ENCODE measurements at regions not wholly inside any gene's neighbourhood (a gene's known extent, or its start where the extent isn't known, plus 50 kb on each side); places are given as distances from the start of the nearest gene placed in this dataset.

GRCh38 chr3:30069056-30069455 lies 537.3 kb upstream of the TGFBR2 start:
- H3K9ac ChIP-seq (ENCODE audit: low read length) = no peak overlapping the region

DNA sequence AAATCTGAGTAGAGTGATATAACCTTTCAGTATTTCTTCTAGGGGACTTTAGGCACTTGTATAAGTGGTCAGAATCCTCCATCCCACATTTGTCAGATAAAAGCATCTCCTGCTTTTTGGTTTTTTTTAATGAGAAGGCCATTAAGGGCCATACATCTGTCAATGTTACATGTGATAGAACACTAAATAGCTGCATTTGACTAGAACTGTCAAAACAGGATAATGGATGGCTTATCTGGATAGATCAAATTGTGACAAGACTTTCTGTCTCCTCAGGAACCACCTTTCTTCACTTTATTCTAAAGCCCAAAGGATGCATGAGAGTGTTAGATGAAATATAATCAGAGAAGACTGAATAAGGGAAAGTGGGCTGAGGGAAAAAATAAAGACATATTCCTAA lies 533.4 kb upstream of the TGFBR2 start:
- Histone ChIP-seq H3K36me3 (ENCODE audit: control insufficient read depth, low read depth, low read length) (no peaks in the 10 kb centered on the region), H3K9ac (ENCODE audit: low read length) (no peak overlapping the region), H3K27me3 (ENCODE audit: control insufficient read depth, insufficient read depth, low read length) (no peaks in the 10 kb centered on the region), H3K9me3 (ENCODE audit: control insufficient read depth, low read depth, low read length) (no peaks in the 10 kb centered on the region), H3K4me1 (ENCODE audit: control insufficient read depth, low read depth, low read length) (no peaks in the 10 kb centered on the region), H3K27ac (ENCODE audit: low read length) (no peak overlapping the region), H3K4me3 (ENCODE audit: low read length) (no peak overlapping the region)

More at GRCh38 chr3:30069056-30069455, 537.3 kb upstream of the TGFBR2 start:
- Histone ChIP-seq H3K9me3 (ENCODE audit: control insufficient read depth, low read depth, low read length) (no peaks in the 10 kb centered on the region), H3K4me3 (ENCODE audit: low read length) (no peak overlapping the region), H3K27me3 (ENCODE audit: control insufficient read depth, insufficient read depth, low read length) (no peaks in the 10 kb centered on the region), H3K4me1 (ENCODE audit: control insufficient read depth, low read depth, low read length) (no peaks in the 10 kb centered on the region), H3K27ac (ENCODE audit: low read length) (no peak overlapping the region), H3K36me3 (ENCODE audit: control insufficient read depth, low read depth, low read length) (no peaks in the 10 kb centered on the region)

DNA sequence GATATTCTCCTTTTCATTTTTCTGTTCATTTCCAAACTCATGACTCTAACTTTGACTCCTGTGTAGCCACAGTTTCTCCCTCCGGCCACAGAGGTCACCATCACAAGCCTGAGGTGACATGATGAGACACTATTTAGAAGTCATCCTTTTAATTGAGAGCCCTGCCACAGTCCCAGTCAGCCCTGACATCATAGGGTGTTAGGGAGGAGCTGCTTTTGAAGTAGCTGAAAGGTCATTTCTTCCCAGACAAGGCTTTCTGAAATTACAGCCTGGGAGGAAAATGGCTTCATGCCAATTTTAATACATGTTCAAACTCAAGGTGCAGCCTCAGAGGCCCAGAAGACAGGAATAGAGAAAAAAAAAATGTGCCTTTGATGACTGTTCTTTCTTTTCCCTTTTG lies 532.8 kb upstream of the TGFBR2 start:
- no peak overlapping the region for H3K4me3 ChIP-seq (ENCODE audit: low read length)
- H3K27ac ChIP-seq (ENCODE audit: low read length) = no peak overlapping the region
- no peak overlapping the region for H3K9ac ChIP-seq (ENCODE audit: low read length)
- no peaks in the 10 kb centered on the region for H3K27me3 ChIP-seq (ENCODE audit: control insufficient read depth, insufficient read depth, low read length)
- no peaks in the 10 kb centered on the region for H3K36me3 ChIP-seq (ENCODE audit: control insufficient read depth, low read depth, low read length)
- H3K4me1 ChIP-seq (ENCODE audit: control insufficient read depth, low read depth, low read length) = no peaks in the 10 kb centered on the region
- no peaks in the 10 kb centered on the region for H3K9me3 ChIP-seq (ENCODE audit: control insufficient read depth, low read depth, low read length)

DNA sequence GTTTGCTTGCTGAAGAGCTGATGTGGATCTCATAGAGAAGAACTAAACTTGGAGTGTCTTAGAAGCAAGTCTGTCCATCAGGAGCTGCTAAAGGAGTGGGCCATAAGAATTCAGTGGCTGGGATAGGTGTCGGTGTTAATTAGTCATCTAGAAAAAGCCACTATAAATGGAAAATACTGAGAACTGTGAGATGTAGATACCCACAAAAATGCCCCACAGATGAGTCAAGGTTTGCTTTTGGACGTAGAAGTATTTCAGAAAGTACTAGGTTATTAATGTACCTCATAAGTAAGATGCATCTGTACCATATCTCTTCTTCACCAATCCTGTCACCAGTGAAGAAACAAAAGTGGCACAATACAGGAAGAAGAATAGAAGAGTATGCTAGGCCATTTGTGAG lies 530.9 kb upstream of the TGFBR2 start:
- H3K4me3 ChIP-seq (ENCODE audit: low read length) = no peak overlapping the region
- no peak overlapping the region for H3K9ac ChIP-seq (ENCODE audit: low read length)
- no peaks in the 10 kb centered on the region for H3K9me3 ChIP-seq (ENCODE audit: control insufficient read depth, low read depth, low read length)
- H3K4me1 ChIP-seq (ENCODE audit: control insufficient read depth, low read depth, low read length) = no peaks in the 10 kb centered on the region
- H3K36me3 ChIP-seq (ENCODE audit: control insufficient read depth, low read depth, low read length) = no peaks in the 10 kb centered on the region
- H3K27ac ChIP-seq (ENCODE audit: low read length) = no peak overlapping the region
- H3K27me3 ChIP-seq (ENCODE audit: control insufficient read depth, insufficient read depth, low read length) = peaks cover 11% of the 10 kb centered on the region

- Histone ChIP-seq H3K4me3 (ENCODE audit: low read length) (no peak overlapping the region), H3K9ac (ENCODE audit: low read length) (no peak overlapping the region), H3K36me3 (ENCODE audit: control insufficient read depth, low read depth, low read length) (no peaks in the 10 kb centered on the region), H3K27ac (ENCODE audit: low read length) (no peak overlapping the region), H3K9me3 (ENCODE audit: control insufficient read depth, low read depth, low read length) (no peaks in the 10 kb centered on the region), H3K4me1 (ENCODE audit: control insufficient read depth, low read depth, low read length) (no peaks in the 10 kb centered on the region), H3K27me3 (ENCODE audit: control insufficient read depth, insufficient read depth, low read length) (peaks cover 25% of the 10 kb centered on the region)
Observed at GRCh38 chr3:30076899-30077298, 529.5 kb upstream of the TGFBR2 start.

DNA sequence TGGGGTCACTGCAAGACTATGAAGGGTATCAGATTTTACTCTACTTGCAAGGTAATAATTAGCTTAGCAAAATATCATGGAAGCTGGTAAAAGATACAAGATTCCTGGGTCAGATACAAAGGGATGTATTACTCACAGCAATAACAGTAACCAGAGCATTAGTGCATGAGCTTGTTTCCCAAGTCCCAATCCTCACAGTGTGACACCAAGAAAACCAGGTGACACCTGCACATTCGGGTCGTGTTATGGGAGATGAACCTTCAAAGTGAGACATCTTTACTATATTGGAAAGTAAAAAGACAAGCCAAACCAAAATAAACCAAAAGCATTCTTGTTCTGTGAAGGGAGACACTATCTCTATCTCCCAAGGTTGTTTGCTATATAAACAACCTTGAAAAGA lies 528.7 kb upstream of the TGFBR2 start:
- H3K27me3 ChIP-seq (ENCODE audit: control insufficient read depth, insufficient read depth, low read length) = peaks cover 33% of the 10 kb centered on the region
- H3K9ac ChIP-seq (ENCODE audit: low read length) = no peak overlapping the region
- H3K36me3 ChIP-seq (ENCODE audit: control insufficient read depth, low read depth, low read length) = no peaks in the 10 kb centered on the region
- no peak overlapping the region for H3K4me3 ChIP-seq (ENCODE audit: low read length)
- H3K4me1 ChIP-seq (ENCODE audit: control insufficient read depth, low read depth, low read length) = peaks cover 6% of the 10 kb centered on the region
- no peak overlapping the region for H3K27ac ChIP-seq (ENCODE audit: low read length)
- no peaks in the 10 kb centered on the region for H3K9me3 ChIP-seq (ENCODE audit: control insufficient read depth, low read depth, low read length)

DNA sequence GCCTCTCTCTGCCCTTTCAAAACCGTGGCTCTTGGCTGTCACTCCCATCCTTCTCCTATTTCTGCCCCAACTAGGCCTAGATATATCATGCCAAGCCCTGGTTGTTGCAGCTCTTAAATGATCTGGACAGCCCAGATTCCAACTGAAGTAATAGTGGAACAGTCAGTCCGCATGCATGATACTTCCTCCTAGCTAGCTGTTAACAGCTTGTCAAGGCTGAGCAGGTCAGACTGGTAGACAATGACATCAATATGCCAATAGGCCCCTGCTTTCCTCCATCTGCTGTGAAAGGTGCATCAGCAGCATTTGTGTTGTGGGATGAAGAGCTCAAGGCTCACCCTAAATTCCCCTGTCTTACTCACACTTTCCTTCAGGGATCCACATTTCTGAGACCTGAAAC lies 527.7 kb upstream of the TGFBR2 start:
- Histone ChIP-seq H3K9me3 (ENCODE audit: control insufficient read depth, low read depth, low read length) (no peaks in the 10 kb centered on the region), H3K27me3 (ENCODE audit: control insufficient read depth, insufficient read depth, low read length) (peaks cover 43% of the 10 kb centered on the region), H3K36me3 (ENCODE audit: control insufficient read depth, low read depth, low read length) (no peaks in the 10 kb centered on the region), H3K27ac (ENCODE audit: low read length) (no peak overlapping the region), H3K9ac (ENCODE audit: low read length) (no peak overlapping the region), H3K4me1 (ENCODE audit: control insufficient read depth, low read depth, low read length) (peaks cover 14% of the 10 kb centered on the region), H3K4me3 (ENCODE audit: low read length) (no peak overlapping the region)

DNA sequence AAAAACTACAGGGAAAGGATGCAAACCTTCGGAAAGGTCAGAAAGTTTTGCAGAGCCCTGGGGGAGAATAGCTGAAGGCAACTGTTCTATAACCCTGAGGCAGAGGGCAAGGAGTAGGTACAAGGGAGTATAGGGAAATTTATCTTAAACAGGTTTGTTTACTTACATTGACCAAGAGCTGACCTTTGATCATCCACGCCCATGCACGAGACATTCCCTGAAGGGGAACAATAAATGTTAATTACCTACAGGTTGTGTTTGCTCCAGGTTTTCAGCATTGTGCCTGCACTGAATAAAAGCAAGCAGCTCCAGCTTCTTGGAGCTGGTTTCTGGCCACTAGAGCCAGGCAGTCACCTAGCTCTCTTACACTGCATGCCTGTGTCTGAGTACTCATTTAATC lies 524.5 kb upstream of the TGFBR2 start:
- Histone ChIP-seq H3K27ac (ENCODE audit: low read length) (no peak overlapping the region), H3K27me3 (ENCODE audit: control insufficient read depth, insufficient read depth, low read length) (peaks cover 64% of the 10 kb centered on the region), H3K4me3 (ENCODE audit: low read length) (no peak overlapping the region)

GRCh38 chr3:30082652-30083051 lies 523.7 kb upstream of the TGFBR2 start:
- no peak overlapping the region for H3K27ac ChIP-seq (ENCODE audit: low read length)
- H3K4me1 ChIP-seq (ENCODE audit: control insufficient read depth, low read depth, low read length) = peaks cover 28% of the 10 kb centered on the region
- H3K4me3 ChIP-seq (ENCODE audit: low read length) = peak overlapping the region; percentile 5
- H3K36me3 ChIP-seq (ENCODE audit: control insufficient read depth, low read depth, low read length) = no peaks in the 10 kb centered on the region
- no peaks in the 10 kb centered on the region for H3K9me3 ChIP-seq (ENCODE audit: control insufficient read depth, low read depth, low read length)
- H3K27me3 ChIP-seq (ENCODE audit: control insufficient read depth, insufficient read depth, low read length) = peaks cover 70% of the 10 kb centered on the region
- H3K9ac ChIP-seq (ENCODE audit: low read length) = no peak overlapping the region

More for the DNA sequence above, 524.5 kb upstream of the TGFBR2 start:
- Histone ChIP-seq H3K36me3 (ENCODE audit: control insufficient read depth, low read depth, low read length) (no peaks in the 10 kb centered on the region), H3K9me3 (ENCODE audit: control insufficient read depth, low read depth, low read length) (no peaks in the 10 kb centered on the region), H3K9ac (ENCODE audit: low read length) (no peak overlapping the region), H3K4me1 (ENCODE audit: control insufficient read depth, low read depth, low read length) (peaks cover 28% of the 10 kb centered on the region)

- Histone ChIP-seq H3K4me1 (ENCODE audit: control insufficient read depth, low read depth, low read length) (peaks cover 28% of the 10 kb centered on the region), H3K9ac (ENCODE audit: low read length) (no peak overlapping the region), H3K36me3 (ENCODE audit: control insufficient read depth, low read depth, low read length) (no peaks in the 10 kb centered on the region), H3K9me3 (ENCODE audit: control insufficient read depth, low read depth, low read length) (no peaks in the 10 kb centered on the region), H3K27ac (ENCODE audit: low read length) (no peak overlapping the region), H3K27me3 (ENCODE audit: control insufficient read depth, insufficient read depth, low read length) (peaks cover 77% of the 10 kb centered on the region), H3K4me3 (ENCODE audit: low read length) (peak overlapping the region; percentile 5)
Observed at GRCh38 chr3:30083315-30083714, 523.1 kb upstream of the TGFBR2 start.

DNA sequence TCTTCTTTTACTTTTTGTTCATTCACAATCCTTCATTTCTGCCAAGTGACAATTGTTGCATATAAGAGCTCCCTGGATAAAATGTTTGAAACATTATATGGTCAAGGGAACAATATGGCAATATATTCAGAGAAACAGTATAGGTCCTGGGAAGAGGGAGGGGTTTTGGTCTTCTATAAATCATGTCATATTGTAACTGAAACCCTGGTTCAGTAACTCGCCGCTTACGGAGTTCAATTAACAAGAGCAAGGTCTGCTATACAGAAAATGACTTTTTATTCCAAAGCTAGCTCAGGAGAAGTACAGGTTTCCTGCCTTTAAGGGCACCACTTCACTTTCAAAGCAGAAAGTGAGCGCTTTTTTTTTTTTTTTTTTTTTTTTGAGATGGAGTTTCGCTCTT lies 522.1 kb upstream of the TGFBR2 start:
- no peaks in the 10 kb centered on the region for H3K9me3 ChIP-seq (ENCODE audit: control insufficient read depth, low read depth, low read length)
- H3K9ac ChIP-seq (ENCODE audit: low read length) = no peak overlapping the region
- no peak overlapping the region for H3K4me3 ChIP-seq (ENCODE audit: low read length)
- H3K4me1 ChIP-seq (ENCODE audit: control insufficient read depth, low read depth, low read length) = peaks cover 28% of the 10 kb centered on the region
- H3K36me3 ChIP-seq (ENCODE audit: control insufficient read depth, low read depth, low read length) = no peaks in the 10 kb centered on the region
- no peak overlapping the region for H3K27ac ChIP-seq (ENCODE audit: low read length)
- peaks cover 87% of the 10 kb centered on the region for H3K27me3 ChIP-seq (ENCODE audit: control insufficient read depth, insufficient read depth, low read length)

DNA sequence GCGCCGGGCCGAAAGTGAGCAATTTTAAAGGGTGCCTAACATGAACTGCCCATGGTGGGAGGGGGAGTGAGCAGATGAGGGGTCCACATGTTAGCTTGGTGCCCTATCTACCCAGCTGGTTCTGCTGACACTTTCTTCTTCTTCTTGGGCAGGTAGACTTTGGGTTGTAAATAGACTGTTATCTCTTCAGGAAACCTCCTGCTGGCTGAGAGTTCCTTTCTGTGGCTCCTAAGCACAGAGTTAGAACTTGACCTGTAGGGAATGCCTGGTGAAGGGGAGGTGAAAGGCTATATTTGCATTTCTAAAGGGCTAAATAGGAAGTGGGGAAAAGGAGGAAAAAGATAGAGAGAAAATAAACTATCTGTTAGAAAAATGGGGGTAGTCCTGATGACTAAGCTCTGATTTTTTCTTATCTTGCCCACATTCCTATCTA lies 521.4 kb upstream of the TGFBR2 start:
- Histone ChIP-seq H3K9me3 (ENCODE audit: control insufficient read depth, low read depth, low read length) (no peaks in the 10 kb centered on the region), H3K9ac (ENCODE audit: low read length) (no peak overlapping the region), H3K36me3 (ENCODE audit: control insufficient read depth, low read depth, low read length) (no peaks in the 10 kb centered on the region), H3K27ac (ENCODE audit: low read length) (no peak overlapping the region), H3K4me3 (ENCODE audit: low read length) (peak overlapping the region; percentile 6), H3K27me3 (ENCODE audit: control insufficient read depth, insufficient read depth, low read length) (peaks cover 83% of the 10 kb centered on the region), H3K4me1 (ENCODE audit: control insufficient read depth, low read depth, low read length) (peaks cover 28% of the 10 kb centered on the region)

All from iPS-18a (cell line).